ENCODE measurements at regions not wholly inside any gene's neighbourhood (a gene's known extent, or its start where the extent isn't known, plus 50 kb on each side); places are given as distances from the start of the nearest gene placed in this dataset.

DNA sequence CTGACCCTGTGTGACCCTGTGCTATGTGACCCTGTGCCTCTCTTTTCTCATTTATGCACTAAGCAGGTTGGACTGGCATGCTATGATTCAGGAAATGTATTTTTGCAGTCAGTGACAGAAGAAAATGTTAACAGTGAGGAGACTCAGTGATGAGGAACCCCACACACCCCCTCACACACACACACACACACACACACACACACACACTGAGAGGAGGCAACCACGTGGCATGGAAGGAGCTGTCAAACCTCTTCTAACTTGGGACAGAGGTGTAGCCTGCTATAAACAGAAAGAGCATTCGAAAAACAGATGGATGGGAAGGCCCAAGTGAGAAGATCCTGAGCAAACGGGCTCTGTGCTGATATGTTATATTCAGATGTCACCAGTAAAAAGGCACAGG is 57.9 kb upstream of the GRIA1 start:
- Histone ChIP-seq H3K36me3 (ENCODE audit: insufficient read depth, low read length) (no peaks in the 10 kb centered on the region), H2AFZ (ENCODE audit: low read depth, low read length) (no peak overlapping the region), H4K20me1 (ENCODE audit: insufficient read depth, low read length) (no peaks in the 10 kb centered on the region), H3K9me3 (ENCODE audit: insufficient read depth, low read length, severe bottlenecking) (no peaks in the 10 kb centered on the region), H3K79me2 (ENCODE audit: insufficient read depth, low read length) (no peaks in the 10 kb centered on the region), H3K27ac (ENCODE audit: low read length) (no peak overlapping the region), H3K4me2 (ENCODE audit: insufficient read depth, low read length) (no peak overlapping the region), H3K4me3 (ENCODE audit: low read depth in 1 of 2, low read length in 2 of 2) (no peak overlapping the region), H3K9ac (ENCODE audit: low read depth, low read length) (no peak overlapping the region), H3K4me1 (ENCODE audit: insufficient read depth, low read length) (no peaks in the 10 kb centered on the region), H3K27me3 (ENCODE audit: insufficient read depth, low read length, poor library complexity) (peaks cover 3% of the 10 kb centered on the region)
- TF ChIP-seq EZH2 (IDR thresholded peaks at IDR 0.05; ENCODE audit: borderline replicate concordance, low read depth, low read length, severe bottlenecking): no peak
- no peak for TF ChIP-seq CTCF (IDR thresholded peaks at IDR 0.05; ENCODE audit: borderline replicate concordance, extremely low read depth, low read length, poor library complexity, severe bottlenecking)
- DNase-seq (no peak), ATAC-seq (ENCODE audit: insufficient read depth, low read depth) (no peak)

DNA sequence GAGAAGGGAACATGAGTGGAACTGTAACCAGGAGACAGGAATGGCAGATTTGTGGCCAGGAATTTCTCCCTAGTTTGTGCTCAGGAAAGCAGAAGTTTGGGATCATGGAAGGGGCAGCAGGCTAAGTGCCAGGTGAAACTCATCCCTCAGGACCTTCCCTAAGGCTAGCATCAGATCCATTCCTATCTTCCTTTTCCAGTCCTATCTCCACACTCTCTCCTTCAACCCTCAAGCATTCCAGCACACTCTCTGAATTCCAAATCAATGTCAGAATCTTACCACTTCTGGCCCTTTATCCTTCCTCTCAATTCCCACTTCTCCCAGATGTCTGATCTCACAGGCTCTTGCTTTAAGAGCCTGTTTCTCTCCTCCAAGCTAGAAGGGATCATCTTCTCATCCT is 53.2 kb upstream of the GRIA1 start:
- Histone ChIP-seq H3K27me3 (ENCODE audit: insufficient read depth, low read length, poor library complexity) (no peaks in the 10 kb centered on the region), H2AFZ (ENCODE audit: low read depth, low read length) (no peak overlapping the region), H3K79me2 (ENCODE audit: insufficient read depth, low read length) (no peaks in the 10 kb centered on the region), H3K9ac (ENCODE audit: low read depth, low read length) (no peak overlapping the region), H4K20me1 (ENCODE audit: insufficient read depth, low read length) (no peaks in the 10 kb centered on the region), H3K9me3 (ENCODE audit: insufficient read depth, low read length, severe bottlenecking) (no peaks in the 10 kb centered on the region), H3K4me1 (ENCODE audit: insufficient read depth, low read length) (no peaks in the 10 kb centered on the region), H3K4me3 (ENCODE audit: low read depth in 1 of 2, low read length in 2 of 2) (no peak overlapping the region), H3K36me3 (ENCODE audit: insufficient read depth, low read length) (no peaks in the 10 kb centered on the region), H3K27ac (ENCODE audit: low read length) (no peak overlapping the region), H3K4me2 (ENCODE audit: insufficient read depth, low read length) (no peak overlapping the region)
- TF ChIP-seq EZH2 (IDR thresholded peaks at IDR 0.05; ENCODE audit: borderline replicate concordance, low read depth, low read length, severe bottlenecking) (no peak), CTCF (IDR thresholded peaks at IDR 0.05; ENCODE audit: borderline replicate concordance, extremely low read depth, low read length, poor library complexity, severe bottlenecking) (no peak)
- ATAC-seq (ENCODE audit: insufficient read depth, low read depth) (no peak), DNase-seq (no peak)

- Histone ChIP-seq H3K4me1 (ENCODE audit: insufficient read depth, low read length) (no peaks in the 10 kb centered on the region), H3K36me3 (ENCODE audit: insufficient read depth, low read length) (no peaks in the 10 kb centered on the region), H3K27me3 (ENCODE audit: insufficient read depth, low read length, poor library complexity) (no peaks in the 10 kb centered on the region), H3K9ac (ENCODE audit: low read depth, low read length) (no peak overlapping the region), H3K4me2 (ENCODE audit: insufficient read depth, low read length) (no peak overlapping the region), H3K79me2 (ENCODE audit: insufficient read depth, low read length) (no peaks in the 10 kb centered on the region), H2AFZ (ENCODE audit: low read depth, low read length) (no peak overlapping the region), H3K9me3 (ENCODE audit: insufficient read depth, low read length, severe bottlenecking) (no peaks in the 10 kb centered on the region), H3K4me3 (ENCODE audit: low read depth in 1 of 2, low read length in 2 of 2) (no peak overlapping the region), H4K20me1 (ENCODE audit: insufficient read depth, low read length) (no peaks in the 10 kb centered on the region), H3K27ac (ENCODE audit: low read length) (no peak overlapping the region)
- ATAC-seq (ENCODE audit: insufficient read depth, low read depth): no peak
- TF ChIP-seq EZH2 (IDR thresholded peaks at IDR 0.05; ENCODE audit: borderline replicate concordance, low read depth, low read length, severe bottlenecking) (no peak), CTCF (IDR thresholded peaks at IDR 0.05; ENCODE audit: borderline replicate concordance, extremely low read depth, low read length, poor library complexity, severe bottlenecking) (no peak)
- no peak for DNase-seq
These were observed 51.3 kb upstream of the GRIA1 start for GRCh38 chr5:153439130-153439529.

Data from DND-41 (cell line).